Keratinocyte (primary cell): ENCODE measurements at regions not wholly inside any gene's neighbourhood (a gene's known extent, or its start where the extent isn't known, plus 50 kb on each side); places are given as distances from the start of the nearest gene placed in this dataset.

Experiments
- DNase-seq: peaks from one replicate; pipeline ENCODE4 v3.0.0-alpha.2; 2011; ENCODE audit warnings: low read depth, missing footprints, low spot score
- FAIRE-seq: peaks from 2 replicates; lab custom pipeline; 2011; peaks lifted over from hg19 to GRCh38; lab: Jason Lieb, UNC
- H2AFZ ChIP-seq: 2 replicates; pipeline ENCODE4 v1.6.0; 2012; ENCODE audit warnings: low read length, control low read depth, inconsistent platforms; ENCODE audit not compliant: control insufficient read depth
- H3K27ac ChIP-seq: 2 replicates; pipeline ENCODE4 v1.5.1; 2011; ENCODE audit warnings: low read length; ENCODE audit not compliant: control insufficient read depth, insufficient read depth
- H3K27me3 ChIP-seq: 3 replicates; pipeline ENCODE4 v1.6.0; 2011; ENCODE audit warnings: low read length; ENCODE audit not compliant: control insufficient read depth, insufficient read depth; ENCODE audit errors: extremely low read depth
- H3K36me3 ChIP-seq, 2 experiments: 2 replicates in 1 of 2; 3 replicates in 1 of 2; pipeline ENCODE4 v1.5.1; 2011; ENCODE audit warnings: low read length in 2 of 2, mild to moderate bottlenecking in 1 of 2; ENCODE audit not compliant: control insufficient read depth in 2 of 2, insufficient read depth in 2 of 2; ENCODE audit errors: extremely low read depth in 1 of 2
- H3K4me1 ChIP-seq: 3 replicates; pipeline ENCODE4 v1.5.1; 2011; ENCODE audit warnings: low read length; ENCODE audit not compliant: control insufficient read depth, insufficient read depth; ENCODE audit errors: extremely low read depth
- H3K4me2 ChIP-seq: 3 replicates; pipeline ENCODE4 v1.6.0; 2011; ENCODE audit warnings: low read depth, low read length; ENCODE audit not compliant: control insufficient read depth, insufficient read depth; ENCODE audit errors: extremely low read depth
- H3K4me3 ChIP-seq, 3 experiments: fragments of 200-600 bp in 1 of 3; sonication (generic) in 1 of 3; 2 replicates in 2 of 3; 3 replicates in 1 of 3; pipeline ENCODE4 v1.5.1; 2011 to 2016; ENCODE audit warnings: low read length in 3 of 3, mild to moderate bottlenecking in 3 of 3, control low read depth in 2 of 3, inconsistent platforms in 1 of 3, low read depth in 1 of 3, mixed read lengths in 1 of 3, mixed run types in 1 of 3, moderate library complexity in 1 of 3; ENCODE audit not compliant: control insufficient read depth in 2 of 3, insufficient read depth in 2 of 3; ENCODE audit errors: extremely low read depth in 1 of 3
- H3K79me2 ChIP-seq: 2 replicates; pipeline ENCODE4 v1.6.0; 2012; ENCODE audit warnings: low read length; ENCODE audit not compliant: control insufficient read depth, insufficient read depth
- H3K9ac ChIP-seq: 3 replicates; pipeline ENCODE4 v1.6.0; 2011; ENCODE audit warnings: low read length; ENCODE audit not compliant: control insufficient read depth, insufficient read depth; ENCODE audit errors: extremely low read depth
- H3K9me1 ChIP-seq: 3 replicates; pipeline ENCODE4 v1.6.0; 2011; ENCODE audit warnings: low read length; ENCODE audit not compliant: control insufficient read depth, insufficient read depth; ENCODE audit errors: extremely low read depth
- H3K9me3 ChIP-seq: 2 replicates; pipeline ENCODE4 v1.5.1; 2012; ENCODE audit warnings: low read depth, low read length; ENCODE audit not compliant: control insufficient read depth
- H4K20me1 ChIP-seq: 3 replicates; pipeline ENCODE4 v1.6.0; 2011; ENCODE audit warnings: low read length; ENCODE audit not compliant: control insufficient read depth, insufficient read depth; ENCODE audit errors: extremely low read depth
- EZH2 ChIP-seq: IDR thresholded peaks from one replicate; pipeline ENCODE4 v1.6.1; 2012; ENCODE audit warnings: inconsistent platforms, mild to moderate bottlenecking, low read length, moderate library complexity
- dilution Hi-C: fragments of 300-500 bp; cut with MboI; formaldehyde crosslinking; loops from one replicate; pipeline ENCODE4 v1.7.0; 2020; ENCODE audit warnings: low sequenced_read_pairs; ENCODE audit not compliant: extremely low pct_ligation_motif_present
- TF ChIP-seq, protein P1 (sequence below), 3 experiments: IDR thresholded peaks in 1 of 3; conservative IDR thresholded peaks in 1 of 3; optimal IDR thresholded peaks in 1 of 3; 2 replicates in 2 of 3; 3 replicates in 1 of 3; pipeline versions ENCODE3 to v1.5.1; 2011; ENCODE audit warnings: low read length in 3 of 3, mild to moderate bottlenecking in 3 of 3, moderate library complexity in 2 of 3, control low read depth in 1 of 3, inconsistent platforms in 1 of 3; ENCODE audit not compliant: insufficient read depth in 2 of 3; ENCODE audit errors: extremely low read depth in 1 of 3

DNA sequence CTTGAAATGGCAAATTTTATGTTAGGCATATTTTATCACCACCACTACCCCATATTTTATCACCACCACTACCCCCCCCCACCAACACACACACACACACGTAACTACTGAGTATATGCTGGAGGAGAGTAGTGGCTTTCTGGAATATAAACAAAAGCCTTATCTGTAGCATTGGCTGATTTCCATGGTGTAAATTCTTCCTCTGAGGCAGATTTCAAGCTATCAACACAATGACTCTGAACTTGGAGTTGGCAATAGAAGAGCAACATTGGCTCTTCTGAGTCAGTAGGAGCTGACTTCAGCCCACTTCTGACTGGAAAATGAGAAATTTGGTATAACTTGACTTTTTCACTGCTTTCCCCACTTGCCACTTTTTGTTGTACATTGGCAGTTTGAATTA is 143.0 kb downstream of the CAVIN4 start:
- H3K4me3 ChIP-seq, result no peak overlapping the region
- no peak overlapping the region for H3K27ac ChIP-seq
- no peaks in the 10 kb centered on the region for H3K36me3 ChIP-seq
- TF ChIP-seq EZH2, result no peak
- TF ChIP-seq, protein P1, sequence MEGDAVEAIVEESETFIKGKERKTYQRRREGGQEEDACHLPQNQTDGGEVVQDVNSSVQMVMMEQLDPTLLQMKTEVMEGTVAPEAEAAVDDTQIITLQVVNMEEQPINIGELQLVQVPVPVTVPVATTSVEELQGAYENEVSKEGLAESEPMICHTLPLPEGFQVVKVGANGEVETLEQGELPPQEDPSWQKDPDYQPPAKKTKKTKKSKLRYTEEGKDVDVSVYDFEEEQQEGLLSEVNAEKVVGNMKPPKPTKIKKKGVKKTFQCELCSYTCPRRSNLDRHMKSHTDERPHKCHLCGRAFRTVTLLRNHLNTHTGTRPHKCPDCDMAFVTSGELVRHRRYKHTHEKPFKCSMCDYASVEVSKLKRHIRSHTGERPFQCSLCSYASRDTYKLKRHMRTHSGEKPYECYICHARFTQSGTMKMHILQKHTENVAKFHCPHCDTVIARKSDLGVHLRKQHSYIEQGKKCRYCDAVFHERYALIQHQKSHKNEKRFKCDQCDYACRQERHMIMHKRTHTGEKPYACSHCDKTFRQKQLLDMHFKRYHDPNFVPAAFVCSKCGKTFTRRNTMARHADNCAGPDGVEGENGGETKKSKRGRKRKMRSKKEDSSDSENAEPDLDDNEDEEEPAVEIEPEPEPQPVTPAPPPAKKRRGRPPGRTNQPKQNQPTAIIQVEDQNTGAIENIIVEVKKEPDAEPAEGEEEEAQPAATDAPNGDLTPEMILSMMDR (optimal IDR thresholded peaks at IDR 0.05 in 1 of 3, IDR thresholded peaks at IDR 0.05 in 1 of 3, conservative IDR thresholded peaks at IDR 0.05 in 1 of 3; ENCODE audit: extremely low read depth in 1 of 3, insufficient read depth in 2 of 3, low read length in 3 of 3), result no peak
- DNase-seq (no peak), FAIRE-seq (no peak)
- no peak overlapping the region for H2AFZ ChIP-seq
- no peaks in the 10 kb centered on the region for H3K27me3 ChIP-seq
- no peaks in the 10 kb centered on the region for H3K4me1 ChIP-seq
- no peak overlapping the region for H3K9ac ChIP-seq
- H3K79me2 ChIP-seq, result no peaks in the 10 kb centered on the region
- no peak overlapping the region for H3K4me2 ChIP-seq
- H4K20me1 ChIP-seq, result no peaks in the 10 kb centered on the region
- H3K9me3 ChIP-seq, result no peaks in the 10 kb centered on the region
- dilution Hi-C loops, result no loop called here
- H3K9me1 ChIP-seq, result no peaks in the 10 kb centered on the region

DNA sequence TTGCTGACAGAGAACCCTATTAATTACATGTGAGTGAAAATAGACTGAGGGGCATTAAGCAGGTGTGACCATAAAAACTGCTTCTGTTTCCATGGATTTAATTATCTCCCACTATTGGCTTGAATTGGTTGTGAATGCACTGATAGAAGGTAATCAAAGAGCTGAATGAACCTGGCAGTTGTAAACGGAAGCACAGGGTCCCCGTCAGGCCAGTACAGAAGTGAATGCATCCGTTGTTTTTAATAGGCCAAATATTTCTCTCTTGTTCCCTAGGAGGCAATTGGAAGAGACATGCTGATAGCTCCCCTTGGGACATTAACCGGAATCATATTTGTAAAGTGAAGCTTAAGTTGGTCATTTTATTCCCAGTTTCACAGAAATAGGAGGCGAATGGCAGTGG is 147.0 kb downstream of the CAVIN4 start:
- FAIRE-seq (no peak), DNase-seq (no peak)
- H3K9ac ChIP-seq, result no peak overlapping the region
- no peak overlapping the region for H3K4me3 ChIP-seq
- TF ChIP-seq EZH2, result no peak
- TF ChIP-seq, protein P1 (optimal IDR thresholded peaks at IDR 0.05 in 1 of 3, IDR thresholded peaks at IDR 0.05 in 1 of 3, conservative IDR thresholded peaks at IDR 0.05 in 1 of 3; ENCODE audit: extremely low read depth in 1 of 3, insufficient read depth in 2 of 3, low read length in 3 of 3), result no peak
- no peaks in the 10 kb centered on the region for H3K36me3 ChIP-seq
- no peaks in the 10 kb centered on the region for H3K4me1 ChIP-seq
- no peaks in the 10 kb centered on the region for H3K9me3 ChIP-seq
- no peaks in the 10 kb centered on the region for H3K79me2 ChIP-seq
- no peak overlapping the region for H3K27ac ChIP-seq
- H4K20me1 ChIP-seq, result no peaks in the 10 kb centered on the region
- dilution Hi-C loops, result no loop called here
- H2AFZ ChIP-seq, result no peak overlapping the region
- H3K27me3 ChIP-seq, result no peaks in the 10 kb centered on the region
- H3K9me1 ChIP-seq, result no peaks in the 10 kb centered on the region
- H3K4me2 ChIP-seq, result no peak overlapping the region
